Gastrocnemius medialis (tissue), 4 donors: ENCODE measurements at regions not wholly inside any gene's neighbourhood (a gene's known extent, or its start where the extent isn't known, plus 50 kb on each side); places are given as distances from the start of the nearest gene placed in this dataset.
"Not testable (repeated sequence)": the region's sequence is repeated elsewhere in the genome, so short reads cannot be mapped to it uniquely, and the experiment has no call there.

Experiments used
- ATAC-seq, 2 donors: fragments of 150-250 bp; one replicate each; pipeline ENCODE4 v1.9.1; 2016
- DNase-seq, 2 donors: peaks; one replicate each; pipeline ENCODE4 v3.0.0-alpha.2; 2019
- H3K27ac ChIP-seq, 4 donors: fragments of 200-600 bp; sonication (generic); 1 replicate in 1 of 4; 2 replicates in 3 of 4; pipeline ENCODE4 v1.5.1; 2016 to 2018; ENCODE audit warnings: mild to moderate bottlenecking in 2 of 4, moderate library complexity in 1 of 4
- H3K27me3 ChIP-seq, 3 donors: fragments of 200-600 bp; sonication (generic) in 2 of 3; 1 replicate in 1 of 3; 2 replicates in 2 of 3; pipeline versions ENCODE4 v1.5.1 to v1.6.0; 2016 to 2019; ENCODE audit warnings: mild to moderate bottlenecking in 1 of 3, moderate library complexity in 1 of 3
- H3K36me3 ChIP-seq, 2 donors: fragments of 200-600 bp; sonication (generic) in 1 of 2; one replicate each; pipeline ENCODE4 v1.5.1; 2017 to 2018
- H3K4me1 ChIP-seq, 2 donors: fragments of 200-600 bp; sonication (generic) in 1 of 2; one replicate each; pipeline ENCODE4 v1.5.1; 2016 to 2017; ENCODE audit warnings: mild to moderate bottlenecking in 2 of 2
- H3K4me3 ChIP-seq, 4 donors: fragments of 200-600 bp; sonication (generic) in 3 of 4; 1 replicate in 1 of 4; 2 replicates in 3 of 4; pipeline ENCODE4 v1.5.1; 2016 to 2019; ENCODE audit warnings: mild to moderate bottlenecking in 2 of 4
- H3K9me3 ChIP-seq, 3 donors: fragments of 200-600 bp; sonication (generic) in 2 of 3; 1 replicate in 1 of 3; 2 replicates in 2 of 3; pipeline ENCODE4 v1.5.1; 2016 to 2019
- POLR2A ChIP-seq, 2 donors: fragments of 450-650 bp; IDR thresholded peaks; one replicate each; pipeline ENCODE4 v1.6.1; 2017; ENCODE audit warnings: antibody characterized with exemption in 2 of 2, mild to moderate bottlenecking in 2 of 2, moderate library complexity in 2 of 2
- in situ Hi-C, 4 donors: fragments of 200-750 bp; cut with MboI; loops; one replicate each; pipeline versions ENCODE4 v1.15.0 to v1.8.0; 2017; ENCODE audit warnings: low sequenced_read_pairs in 4 of 4
- intact Hi-C: fragments of 100-400 bp; cut with DNase I; formaldehyde crosslinking; loops from one replicate; pipeline ENCODE4 v1.15.1; 2023; ENCODE audit warnings: low total_unique reads
- TF ChIP-seq, protein P1 (sequence below), 5 experiments: fragments of 450-650 bp in 3 of 5; fragments of 200-600 bp in 2 of 5; sonication (generic) in 2 of 5; IDR thresholded peaks in 4 of 5; conservative IDR thresholded peaks in 1 of 5; 1 replicate in 4 of 5; 2 replicates in 1 of 5; pipeline ENCODE4 v1.5.1; 2016 to 2019; ENCODE audit warnings: antibody characterized with exemption in 5 of 5, mild to moderate bottlenecking in 3 of 5, moderate library complexity in 3 of 5

DNA sequence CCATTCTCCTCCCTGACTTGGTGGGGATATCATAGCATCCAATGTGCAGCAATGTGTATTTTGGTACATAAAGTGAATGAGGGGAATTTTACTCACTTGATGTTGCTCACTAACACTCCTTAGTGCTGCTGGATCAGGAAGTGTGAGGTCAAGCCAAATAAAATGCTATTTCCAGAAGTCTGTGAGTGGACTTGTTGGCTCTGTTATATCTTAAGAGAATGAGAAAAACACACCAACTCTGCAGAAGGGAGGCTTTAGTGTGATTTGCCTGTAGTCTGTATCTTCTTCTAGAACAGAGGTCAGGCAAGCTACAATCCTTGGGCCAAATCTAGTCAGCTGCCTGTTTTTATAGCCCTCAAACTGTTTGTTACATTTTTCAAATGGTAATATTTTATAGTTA is 154.3 kb downstream of the POLR1F start:
- Histone ChIP-seq H3K36me3 (no peaks in the 10 kb centered on the region), H3K27ac (no peak overlapping the region), H3K4me3 (no peak overlapping the region), H3K27me3 (no peaks in the 10 kb centered on the region), H3K4me1 (peaks cover 0 to under 1% of the 10 kb centered on the region in 2 donors), H3K9me3 (no peaks in the 10 kb centered on the region)
- in situ Hi-C loops (no loop called here), intact Hi-C loops (no loop called here)
- no peak for TF ChIP-seq POLR2A (IDR thresholded peaks at IDR 0.05)
- TF ChIP-seq, protein P1, sequence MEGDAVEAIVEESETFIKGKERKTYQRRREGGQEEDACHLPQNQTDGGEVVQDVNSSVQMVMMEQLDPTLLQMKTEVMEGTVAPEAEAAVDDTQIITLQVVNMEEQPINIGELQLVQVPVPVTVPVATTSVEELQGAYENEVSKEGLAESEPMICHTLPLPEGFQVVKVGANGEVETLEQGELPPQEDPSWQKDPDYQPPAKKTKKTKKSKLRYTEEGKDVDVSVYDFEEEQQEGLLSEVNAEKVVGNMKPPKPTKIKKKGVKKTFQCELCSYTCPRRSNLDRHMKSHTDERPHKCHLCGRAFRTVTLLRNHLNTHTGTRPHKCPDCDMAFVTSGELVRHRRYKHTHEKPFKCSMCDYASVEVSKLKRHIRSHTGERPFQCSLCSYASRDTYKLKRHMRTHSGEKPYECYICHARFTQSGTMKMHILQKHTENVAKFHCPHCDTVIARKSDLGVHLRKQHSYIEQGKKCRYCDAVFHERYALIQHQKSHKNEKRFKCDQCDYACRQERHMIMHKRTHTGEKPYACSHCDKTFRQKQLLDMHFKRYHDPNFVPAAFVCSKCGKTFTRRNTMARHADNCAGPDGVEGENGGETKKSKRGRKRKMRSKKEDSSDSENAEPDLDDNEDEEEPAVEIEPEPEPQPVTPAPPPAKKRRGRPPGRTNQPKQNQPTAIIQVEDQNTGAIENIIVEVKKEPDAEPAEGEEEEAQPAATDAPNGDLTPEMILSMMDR (IDR thresholded peaks at IDR 0.05 in 4 of 5, conservative IDR thresholded peaks at IDR 0.05 in 1 of 5), result no peak
- no peak for DNase-seq
- ATAC-seq, result no peak

DNA sequence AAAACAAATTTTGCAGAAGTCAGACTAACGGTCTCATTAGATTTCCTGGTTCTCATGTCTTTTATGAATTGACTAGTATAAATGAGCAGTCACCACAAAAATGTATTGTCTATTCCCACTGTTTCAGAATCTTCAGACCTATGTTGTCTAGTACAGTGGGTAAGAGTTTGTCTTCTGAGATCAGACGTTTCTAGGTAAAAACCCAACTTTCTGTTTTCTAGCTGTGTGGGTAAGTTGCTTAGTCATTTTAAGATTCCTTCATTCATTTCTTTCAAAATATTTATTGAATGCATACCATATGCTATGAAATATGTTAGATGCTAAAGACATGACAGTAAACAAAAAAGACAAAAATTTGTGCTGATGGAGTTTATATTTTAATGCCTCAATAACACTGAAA is 156.3 kb downstream of the POLR1F start:
- Histone ChIP-seq H3K4me1 (no peaks in the 10 kb centered on the region), H3K4me3 (no peak overlapping the region), H3K36me3 (no peaks in the 10 kb centered on the region), H3K27me3 (no peaks in the 10 kb centered on the region), H3K27ac (no peak overlapping the region), H3K9me3 (no peaks in the 10 kb centered on the region)
- DNase-seq (no peak), ATAC-seq (no peak)
- in situ Hi-C loops (no loop called here), intact Hi-C loops (no loop called here)
- TF ChIP-seq POLR2A (IDR thresholded peaks at IDR 0.05), result no peak
- TF ChIP-seq, protein P1 (IDR thresholded peaks at IDR 0.05 in 4 of 5, conservative IDR thresholded peaks at IDR 0.05 in 1 of 5), result no peak

DNA sequence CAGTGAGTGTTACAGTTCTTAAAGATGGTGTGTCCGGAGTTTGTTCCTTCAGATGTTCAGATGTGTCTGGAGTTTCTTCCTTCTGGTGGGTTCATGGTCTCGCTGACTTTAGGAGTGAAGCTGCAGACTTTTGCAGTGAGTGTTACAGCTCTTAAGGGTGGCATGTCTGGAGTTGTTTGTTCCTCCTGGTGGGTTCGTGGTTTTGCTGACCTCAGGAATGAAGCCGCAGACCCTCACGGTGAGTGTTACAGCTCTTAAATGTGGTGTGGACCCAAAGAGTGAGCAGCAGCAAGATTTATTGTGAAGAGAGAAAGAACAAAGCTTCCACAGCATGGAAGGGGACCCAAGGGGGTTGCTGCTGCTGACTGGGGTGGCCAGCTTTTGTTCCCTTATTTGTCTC is 159.6 kb downstream of the POLR1F start:
- H3K27me3 ChIP-seq, intact Hi-C loops, DNase-seq, ATAC-seq, H3K27ac ChIP-seq, H3K36me3 ChIP-seq, in situ Hi-C loops, H3K4me3 ChIP-seq, H3K9me3 ChIP-seq, H3K4me1 ChIP-seq: not testable (repeated sequence)

DNA sequence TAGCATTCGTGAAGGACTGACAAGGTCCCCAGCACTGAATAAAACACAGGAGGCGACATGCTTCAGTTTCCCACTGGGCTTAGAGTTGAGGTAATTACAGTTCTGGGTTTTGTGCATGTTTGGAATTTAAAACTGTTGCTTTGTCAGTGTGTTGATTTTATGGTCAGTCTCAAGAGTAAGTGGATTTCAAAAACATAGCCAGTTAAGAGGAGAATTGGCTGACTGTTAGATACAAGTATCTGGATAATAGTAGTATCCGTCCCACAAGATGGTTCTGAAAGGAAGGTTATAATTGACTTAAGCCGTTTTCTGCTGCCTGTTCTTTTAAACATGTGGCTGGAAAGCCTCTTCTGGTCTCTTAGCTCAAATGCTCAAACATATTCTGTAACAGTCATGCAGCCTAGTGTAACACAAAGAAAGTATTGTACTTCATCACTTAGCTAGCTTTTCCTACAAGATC is 170.9 kb downstream of the POLR1F start:
- DNase-seq, result no peak
- no peak for ATAC-seq
- H3K27me3 ChIP-seq, result no peaks in the 10 kb centered on the region
- H3K4me3 ChIP-seq, result no peak overlapping the region
- TF ChIP-seq, protein P1 (IDR thresholded peaks at IDR 0.05 in 4 of 5, conservative IDR thresholded peaks at IDR 0.05 in 1 of 5), result no peak
- TF ChIP-seq POLR2A (IDR thresholded peaks at IDR 0.05), result no peak
- H3K36me3 ChIP-seq, result no peaks in the 10 kb centered on the region
- in situ Hi-C loops, result no loop called here
- no peaks in the 10 kb centered on the region for H3K4me1 ChIP-seq
- no peak overlapping the region for H3K27ac ChIP-seq
- intact Hi-C loops, result no loop called here
- no peaks in the 10 kb centered on the region for H3K9me3 ChIP-seq

DNA sequence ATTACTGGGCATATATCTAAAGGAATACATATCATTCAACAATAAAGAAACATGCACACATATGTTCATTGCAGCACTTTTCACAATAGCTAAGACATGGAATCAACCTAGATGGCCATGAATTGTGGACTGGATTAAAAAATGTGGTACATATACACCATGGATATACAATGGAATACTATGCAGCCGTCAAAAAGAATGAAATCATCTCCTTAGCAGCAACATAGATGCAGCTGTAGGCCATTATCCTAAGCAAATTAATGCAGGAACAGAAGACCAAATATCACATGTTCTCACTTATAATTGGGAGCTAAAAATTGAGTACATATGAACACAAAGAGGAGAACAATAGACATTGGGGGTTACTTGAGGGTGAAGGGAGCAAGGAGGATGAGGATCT is 175.6 kb downstream of the POLR1F start:
- TF ChIP-seq POLR2A (IDR thresholded peaks at IDR 0.05), result no peak
- TF ChIP-seq, protein P1 (IDR thresholded peaks at IDR 0.05 in 4 of 5, conservative IDR thresholded peaks at IDR 0.05 in 1 of 5), result no peak
- DNase-seq (no peak), ATAC-seq (no peak)
- Histone ChIP-seq H3K27ac (no peak overlapping the region), H3K4me3 (no peak overlapping the region), H3K9me3 (no peaks in the 10 kb centered on the region), H3K4me1 (no peaks in the 10 kb centered on the region), H3K27me3 (no peaks in the 10 kb centered on the region), H3K36me3 (no peaks in the 10 kb centered on the region)
- intact Hi-C loops (no loop called here), in situ Hi-C loops (no loop called here)
